ENCODE measurements at regions not wholly inside any gene's neighbourhood (a gene's known extent, or its start where the extent isn't known, plus 50 kb on each side); places are given as distances from the start of the nearest gene placed in this dataset.
A peak's percentile ranks its signal among the peaks of the same experiment; 100 is the strongest.
"Not testable (repeated sequence)": the region's sequence is repeated elsewhere in the genome, so short reads cannot be mapped to it uniquely, and the experiment has no call there.

GRCh38 chr1:161440312-161440894, 64.9 kb upstream of the FCGR2A start:
- DNase-seq (peak; percentile 36 to 84 (median 62)), FAIRE-seq (no peak), ATAC-seq (peak; percentile 65 to 82 (median 72))
- TF ChIP-seq CTCF (IDR thresholded peaks at IDR 0.05): peak in 3 of 4 donors; percentile 30 to 61 (median 45)
- no peaks in the 10 kb centered on the region for H3K36me3 ChIP-seq
- H3K27me3 ChIP-seq: no peaks in the 10 kb centered on the region
- intact Hi-C loops (cut with DNase I): no loop called here
- WGBS, 2 donors: 1% methylated on average over 29 to 56 of the region's 61 CpGs
- no peak overlapping the region for H3K27ac ChIP-seq
- no peaks in the 10 kb centered on the region for H3K9me3 ChIP-seq
- H3K4me1 ChIP-seq: no peaks in the 10 kb centered on the region
- peak overlapping the region; percentile 34 to 60 (median 52) for H3K4me3 ChIP-seq

- DNase-seq: peak in 5 of 6 donors; percentile 3 to 81 (median 37)
- Histone ChIP-seq H3K27ac (no peak overlapping the region), H3K9me3 (no peaks in the 10 kb centered on the region), H3K4me1 (no peaks in the 10 kb centered on the region), H3K36me3 (no peaks in the 10 kb centered on the region), H3K27me3 (no peaks in the 10 kb centered on the region), H3K4me3 (peak overlapping the region in 2 of 4 donors; percentile 14 to 59)
- intact Hi-C loops (cut with DNase I): no loop called here
- no peak for FAIRE-seq
- 29 to 36% methylated on average over 43 to 44 of the region's 44 CpGs for WGBS, 2 donors
- ATAC-seq: peak in 1 of 4 donors; percentile 13
- TF ChIP-seq CTCF (IDR thresholded peaks at IDR 0.05): no peak
Observed at GRCh38 chr1:161439280-161440232, 65.7 kb upstream of the FCGR2A start.

GRCh38 chr1:161433191-161433590, 65.5 kb upstream of the CFAP126 start:
- not testable (repeated sequence) for FAIRE-seq
- WGBS, 2 donors: 84 to 89% methylated on average over 5 of the region's 5 CpGs

GRCh38 chr1:161432091-161432490, 64.4 kb upstream of the CFAP126 start:
- Histone ChIP-seq H3K36me3 (no peaks in the 10 kb centered on the region), H3K4me1 (no peaks in the 10 kb centered on the region), H3K9me3 (no peaks in the 10 kb centered on the region), H3K27me3 (no peaks in the 10 kb centered on the region), H3K27ac (no peak overlapping the region), H3K4me3 (no peak overlapping the region)
- no peak for DNase-seq
- FAIRE-seq: no peak
- no peak for ATAC-seq
- TF ChIP-seq CTCF (IDR thresholded peaks at IDR 0.05): no peak
- 89 to 90% methylated on average over 2 of the region's 2 CpGs for WGBS, 2 donors
- intact Hi-C loops (cut with DNase I): no loop called here

More at GRCh38 chr1:161433191-161433590, 65.5 kb upstream of the CFAP126 start:
- H3K27ac ChIP-seq; H3K36me3 ChIP-seq; H3K9me3 ChIP-seq; intact Hi-C loops (cut with DNase I); H3K4me3 ChIP-seq; H3K4me1 ChIP-seq; H3K27me3 ChIP-seq; DNase-seq; ATAC-seq: not testable (repeated sequence)

GRCh38 chr1:161427733-161428516, 60.2 kb upstream of the CFAP126 start:
- no peak for FAIRE-seq
- TF ChIP-seq CTCF (IDR thresholded peaks at IDR 0.05): no peak
- Histone ChIP-seq H3K27me3 (no peaks in the 10 kb centered on the region), H3K9me3 (no peaks in the 10 kb centered on the region), H3K4me3 (no peak overlapping the region), H3K36me3 (no peaks in the 10 kb centered on the region), H3K4me1 (no peaks in the 10 kb centered on the region), H3K27ac (no peak overlapping the region)
- peak in 3 of 4 donors; percentile 32 to 86 (median 76) for ATAC-seq
- intact Hi-C loops (cut with DNase I): no loop called here
- WGBS, 2 donors: 34 to 36% methylated on average over 18 of the region's 18 CpGs
- peak in 2 of 6 donors; percentile 34 to 51 for DNase-seq

- WGBS, 2 donors: 87 to 97% methylated on average over 4 to 26 of the region's 33 CpGs
- H3K27me3 ChIP-seq; intact Hi-C loops (cut with DNase I); FAIRE-seq; H3K27ac ChIP-seq; DNase-seq; H3K4me1 ChIP-seq; H3K4me3 ChIP-seq; H3K9me3 ChIP-seq; H3K36me3 ChIP-seq; ATAC-seq: not testable (repeated sequence)
Observed at GRCh38 chr1:161422914-161423313, 55.2 kb upstream of the CFAP126 start.

Measured in pancreas (tissue), 10 donors.